ENCODE measurements at regions not wholly inside any gene's neighbourhood (a gene's known extent, or its start where the extent isn't known, plus 50 kb on each side); places are given as distances from the start of the nearest gene placed in this dataset.
A peak's percentile ranks its signal among the peaks of the same experiment; 100 is the strongest.
"Not testable (repeated sequence)": the region's sequence is repeated elsewhere in the genome, so short reads cannot be mapped to it uniquely, and the experiment has no call there.

GRCh38 chr5:100379254-100379858, 155.8 kb upstream of the FAM174A start:
- DNase-seq, result not testable (repeated sequence)

DNA sequence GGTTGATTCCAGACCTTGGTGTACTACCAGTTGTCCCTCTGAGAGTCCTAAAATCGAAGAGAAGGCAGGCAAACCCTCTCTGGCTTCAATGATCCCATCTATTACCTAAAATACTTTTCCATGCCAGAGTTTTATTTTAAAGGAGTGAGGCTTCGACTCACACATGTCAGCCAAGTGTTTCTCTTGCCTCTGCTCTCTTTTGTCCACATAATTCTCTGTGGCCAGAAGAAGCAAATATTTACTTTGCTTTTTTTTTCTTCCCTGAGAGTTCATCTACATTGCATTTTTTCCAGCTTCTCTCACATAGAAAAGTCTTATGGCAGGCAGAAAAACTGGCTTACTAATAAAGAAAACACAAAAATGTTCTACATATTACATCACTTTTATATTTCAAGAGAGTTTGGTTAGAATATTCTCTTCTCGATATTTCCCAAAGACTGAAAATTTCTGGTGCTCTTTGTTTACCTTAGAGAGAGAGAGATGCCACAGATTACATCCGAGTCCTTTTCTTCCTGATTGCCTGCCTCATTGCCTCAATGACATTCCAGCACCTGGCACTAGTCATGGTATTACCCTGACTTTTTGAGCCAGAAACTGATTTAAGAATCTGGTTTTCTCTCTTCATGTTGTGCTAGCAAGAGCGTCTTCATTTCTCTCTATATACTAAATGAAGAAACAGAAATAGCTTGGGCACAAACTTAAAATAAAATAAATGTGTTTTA, 170.3 kb upstream of the FAM174A start:
- not testable (repeated sequence) for DNase-seq

DNA sequence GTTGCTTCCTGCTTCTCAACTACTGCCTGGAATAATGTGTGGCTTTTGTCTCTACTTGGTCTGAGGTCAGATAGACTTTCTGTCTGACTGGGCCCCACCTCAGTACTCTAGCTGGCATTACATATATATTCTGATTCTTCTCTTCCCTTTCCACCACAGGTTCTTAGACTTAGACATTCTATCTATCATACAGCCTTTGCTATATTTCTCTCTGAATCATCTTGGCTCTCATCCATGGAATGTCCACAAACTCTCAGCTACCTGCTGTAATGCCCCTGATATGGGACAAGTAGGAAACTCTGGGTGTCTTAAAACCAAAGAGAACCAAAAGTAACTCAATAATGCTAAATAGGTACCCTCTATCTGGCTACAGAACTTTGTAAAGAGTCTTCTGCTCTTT, 170.8 kb upstream of the FAM174A start:
- not testable (repeated sequence) for DNase-seq

- not testable (repeated sequence) for DNase-seq
These were observed 175.2 kb upstream of the FAM174A start for GRCh38 chr5:100359998-100360397.

DNA sequence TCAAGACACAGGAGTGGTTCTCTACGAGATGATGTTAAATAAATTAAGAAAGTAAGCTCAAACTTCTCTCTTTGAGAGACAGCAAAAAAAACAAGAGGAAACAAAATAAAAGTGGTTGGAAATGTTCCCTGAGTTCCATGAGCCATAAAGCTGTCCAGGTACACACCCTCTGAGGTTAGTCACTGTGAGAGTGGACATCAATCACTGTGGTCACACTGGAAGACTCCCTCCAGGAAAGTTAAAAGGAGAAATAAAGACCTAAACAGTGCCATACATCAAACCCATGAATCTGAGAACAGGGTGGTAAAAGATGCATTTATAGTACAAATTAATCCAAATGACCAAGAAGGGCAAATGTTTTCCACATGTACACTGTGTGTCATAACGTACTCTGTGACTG, 188.9 kb upstream of the FAM174A start:
- DNase-seq, result not testable (repeated sequence)

GRCh38 chr5:100341485-100341884, 193.7 kb upstream of the FAM174A start:
- not testable (repeated sequence) for DNase-seq

- no peak for DNase-seq
These were observed 212.7 kb upstream of the FAM174A start for GRCh38 chr5:100322483-100322882.

DNA sequence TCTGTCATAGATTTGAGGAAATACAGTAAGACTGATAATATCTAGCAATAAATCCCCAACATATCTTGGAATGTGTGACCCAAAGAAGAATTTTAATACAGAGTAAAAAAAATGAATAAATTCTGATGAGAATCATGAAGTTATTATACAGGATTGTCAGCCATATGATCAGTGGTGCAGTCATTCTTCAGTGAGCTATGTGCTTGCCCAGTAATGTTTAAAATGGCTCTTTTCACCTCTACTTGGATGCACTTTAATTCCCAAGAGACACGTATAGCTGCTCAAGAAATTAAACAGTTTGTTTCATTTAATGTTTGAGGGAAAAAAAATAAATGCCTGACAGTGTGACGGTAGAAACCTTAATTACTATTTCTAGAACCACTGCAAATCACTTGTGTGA, 215.3 kb upstream of the FAM174A start:
- no peak for DNase-seq

GRCh38 chr5:100313657-100314056, 221.5 kb upstream of the FAM174A start:
- no peak for DNase-seq

DNA sequence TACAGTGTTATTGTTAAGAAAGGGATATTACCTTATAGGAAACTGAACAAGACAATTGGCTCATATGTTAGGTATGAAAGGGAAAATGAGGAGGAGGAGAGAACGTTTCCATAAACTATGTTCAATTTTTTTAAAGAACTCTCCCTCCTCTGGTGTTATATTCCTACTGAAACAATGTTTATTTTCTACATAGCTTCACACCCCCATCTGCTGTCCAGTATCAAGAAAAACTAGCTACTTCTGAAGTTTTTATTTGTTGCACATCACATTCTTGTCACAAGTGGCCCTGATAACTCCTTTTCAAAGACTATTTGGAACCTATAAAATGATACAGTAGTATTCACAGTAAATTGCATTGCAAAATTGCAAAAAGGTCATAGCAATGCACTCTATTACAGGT, 223.4 kb upstream of the FAM174A start:
- no peak for DNase-seq

- DNase-seq, result no peak
These were observed 229.2 kb upstream of the FAM174A start for GRCh38 chr5:100306000-100306399.

- DNase-seq, result no peak
These were observed 232.0 kb upstream of the FAM174A start for GRCh38 chr5:100303216-100303615.

DNA sequence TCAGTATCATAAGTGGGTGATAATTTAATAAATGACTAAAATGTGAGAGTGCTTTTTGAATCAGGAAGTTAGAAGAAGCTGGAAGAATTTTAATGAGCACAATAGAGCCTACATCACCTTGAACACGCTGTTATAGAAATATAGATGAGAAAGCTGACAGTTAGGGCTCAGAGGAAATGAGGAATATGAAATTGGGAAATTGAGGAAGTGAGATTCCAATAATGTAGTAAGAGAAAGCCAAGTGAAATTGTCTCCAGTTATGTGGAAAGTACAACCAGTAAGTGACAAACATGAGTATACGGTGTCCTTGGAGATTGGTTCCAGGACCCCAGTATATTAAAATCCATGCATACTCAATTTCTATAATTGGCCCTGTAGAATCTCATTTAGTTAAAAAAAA, 235.9 kb upstream of the FAM174A start:
- DNase-seq, result no peak

- no peak for DNase-seq
These were observed 259.1 kb upstream of the FAM174A start for GRCh38 chr5:100276071-100276470.

GRCh38 chr5:100275631-100276030, 259.5 kb upstream of the FAM174A start:
- DNase-seq, result no peak

DNA sequence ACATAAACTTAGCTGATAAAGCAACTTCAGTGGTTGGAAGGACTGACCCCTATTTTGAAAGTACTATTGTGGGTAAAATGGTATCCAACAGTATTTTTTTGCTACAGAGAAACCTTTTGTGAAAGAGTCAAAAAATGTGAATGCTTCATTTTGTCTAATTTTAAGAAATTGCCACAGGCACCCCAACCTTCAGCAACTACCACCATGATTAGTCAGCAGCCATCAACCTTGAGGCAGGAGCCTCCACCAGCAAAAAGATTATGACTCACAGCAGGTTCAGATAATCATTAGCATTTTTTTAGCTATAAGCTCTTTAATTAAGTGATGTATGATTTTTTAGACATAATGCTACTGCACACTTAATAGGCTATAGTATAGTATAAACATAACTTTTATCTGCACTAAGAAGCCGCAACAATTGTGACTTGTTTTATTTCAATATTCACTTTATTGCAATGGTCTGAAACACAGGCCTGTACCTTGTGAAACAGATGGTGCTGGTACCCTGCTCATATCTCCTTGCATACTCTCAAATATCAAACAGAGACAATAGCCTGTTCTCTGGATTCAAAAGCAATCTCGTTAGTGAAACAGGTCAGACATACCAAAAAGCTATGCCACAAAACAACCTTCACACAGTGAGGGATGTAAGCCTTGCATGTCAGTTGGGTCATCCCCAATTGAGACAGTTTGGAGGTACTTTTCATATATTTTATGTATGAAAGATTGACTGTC, 261.2 kb upstream of the FAM174A start:
- no peak for DNase-seq

DNA sequence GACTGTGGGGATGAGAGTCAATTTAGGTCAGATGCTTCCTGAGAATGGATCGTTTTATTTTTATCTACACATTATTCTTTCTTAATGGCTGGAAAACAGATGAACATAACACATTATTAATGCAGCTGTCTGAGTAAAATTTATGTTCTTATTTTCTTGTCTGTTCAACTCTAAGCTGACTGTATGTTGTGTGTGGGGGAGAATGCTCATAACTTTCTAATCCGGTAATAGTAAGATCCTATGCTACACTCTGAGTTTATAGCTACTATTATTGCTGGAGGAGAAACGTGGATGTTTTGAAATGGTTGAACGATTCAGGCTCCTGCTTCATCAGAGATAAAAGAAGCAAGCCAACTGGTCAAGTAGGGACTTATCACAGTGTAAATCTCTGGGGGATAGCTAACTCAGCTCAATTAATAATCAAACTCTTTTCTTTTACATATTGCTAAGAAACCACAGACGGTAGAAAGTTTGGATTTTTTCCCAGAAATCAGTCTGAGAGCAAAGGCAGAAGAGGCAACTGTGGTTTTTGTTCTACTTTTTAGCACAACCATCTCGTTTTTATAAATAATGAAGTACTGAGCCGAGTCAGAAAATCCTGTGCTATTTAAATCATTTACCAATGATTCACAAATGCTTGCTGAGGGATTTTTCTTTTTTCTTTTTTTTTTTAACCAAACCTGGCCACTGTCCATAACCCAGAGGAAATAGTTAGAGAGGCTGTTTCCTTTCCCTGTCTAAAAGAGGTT, 265.0 kb upstream of the FAM174A start:
- peak; percentile 19 for DNase-seq

DNA sequence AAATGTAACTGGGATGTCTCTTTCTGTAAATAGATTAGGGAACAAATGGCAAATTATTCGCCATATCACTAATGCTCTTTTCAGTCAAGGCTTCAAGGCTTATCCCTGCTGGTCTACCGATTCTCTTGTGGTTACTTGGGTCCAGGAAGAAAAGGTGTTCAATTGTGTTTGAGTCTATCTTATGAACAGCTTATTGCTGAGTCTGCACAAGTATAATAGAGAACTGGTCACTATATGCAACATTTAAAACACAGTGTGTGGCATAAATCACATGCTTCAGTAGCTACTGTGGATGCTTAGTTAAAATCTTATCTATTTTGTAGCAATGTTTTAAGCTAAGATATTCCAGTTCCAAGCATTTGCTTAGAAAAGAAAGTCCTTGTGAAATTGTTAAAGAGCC, 274.2 kb upstream of the FAM174A start:
- DNase-seq, result no peak

- DNase-seq, result no peak
These were observed 282.2 kb upstream of the FAM174A start for GRCh38 chr5:100252944-100253343.

DNA sequence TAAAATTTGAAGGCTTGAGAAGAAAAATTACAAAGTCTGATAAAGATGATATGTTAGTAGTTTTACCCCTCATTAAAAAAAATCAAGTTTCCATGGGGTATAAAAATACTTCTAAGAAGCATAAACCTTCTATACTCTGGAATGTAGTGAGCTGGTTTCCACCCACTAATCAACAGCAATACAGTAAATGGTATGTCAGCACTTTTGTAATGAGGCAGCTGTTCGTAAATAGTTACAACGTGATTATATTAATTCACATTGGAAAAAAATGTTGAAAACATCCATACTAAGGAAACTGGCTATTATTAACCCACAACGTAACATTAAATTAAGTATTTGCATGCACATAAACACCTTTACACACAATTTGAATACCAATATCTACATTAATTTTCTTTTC, 283.1 kb upstream of the FAM174A start:
- no peak for DNase-seq

DNA sequence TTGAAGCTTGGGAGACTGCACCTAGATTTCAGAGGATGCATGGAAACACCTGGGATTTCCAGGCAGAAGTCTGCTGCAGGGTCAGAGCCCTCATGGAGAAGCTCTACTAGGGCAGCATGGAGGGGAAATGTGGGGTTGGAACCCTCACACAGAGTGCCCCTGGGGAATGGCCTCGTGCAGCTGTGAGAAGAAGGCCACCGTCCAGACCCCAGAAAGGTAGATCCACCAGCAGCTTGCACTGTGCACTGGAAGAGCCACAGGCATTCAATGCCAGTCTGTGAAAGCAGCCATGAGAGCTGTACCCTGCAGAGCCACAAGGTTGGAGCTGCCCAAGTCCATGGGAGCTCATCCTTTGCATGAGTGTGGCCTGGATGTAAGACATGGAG, 285.3 kb upstream of the FAM174A start:
- no peak for DNase-seq

- no peak for DNase-seq
These were observed 285.8 kb upstream of the FAM174A start for GRCh38 chr5:100249211-100249883.

GRCh38 chr5:100232736-100233135, 302.4 kb upstream of the FAM174A start:
- no peak for DNase-seq
